B cell (primary cell): ENCODE measurements at regions not wholly inside any gene's neighbourhood (a gene's known extent, or its start where the extent isn't known, plus 50 kb on each side); places are given as distances from the start of the nearest gene placed in this dataset.

Experiments used
- ATAC-seq: fragments of 200-7000 bp; cut with Tn5 transposase; one replicate; pipeline ENCODE4 v1.10.0; 2021; ENCODE audit warnings: low read depth, mild to moderate bottlenecking, moderate number of reproducible peaks, moderate library complexity
- CTCF ChIA-PET: fragments of 350-600 bp; sonication (Branson Sonifier 250); formaldehyde crosslinking; loops from one replicate; lab custom pipeline; 2021; ENCODE audit warnings: antibody characterized with exemption, inconsistent platforms; lab: Charles Lee
- POLR2A ChIA-PET: fragments of 350-600 bp; sonication (Branson Sonifier 250); formaldehyde crosslinking; loops from one replicate; lab custom pipeline; 2021; ENCODE audit warnings: antibody characterized with exemption; lab: Charles Lee
- DNase-seq: peaks from one replicate; pipeline ENCODE4 v3.0.0; 2013
- H2AFZ ChIP-seq: 2 replicates; pipeline ENCODE4 v1.6.1; 2012; ENCODE audit warnings: mild to moderate bottlenecking, low read depth, low read length; ENCODE audit not compliant: insufficient read depth, poor library complexity, severe bottlenecking
- H3K27ac ChIP-seq, 2 donors: 1 replicate in 1 of 2; 2 replicates in 1 of 2; pipeline ENCODE4 v1.5.1; 2012 to 2013; ENCODE audit warnings: low read length in 2 of 2, mild to moderate bottlenecking in 2 of 2, moderate library complexity in 1 of 2
- H3K27me3 ChIP-seq, 4 experiments: fragments of 200-600 bp in 1 of 4; sonication (generic) in 1 of 4; replicated peaks in 1 of 4; 1 replicate in 2 of 4; 2 replicates in 2 of 4; pipeline versions ENCODE4 v1.6.1 to v1.7.0; 2013 to 2016; ENCODE audit warnings: low read length in 3 of 4, mild to moderate bottlenecking in 2 of 4, mixed read lengths in 1 of 4, moderate library complexity in 1 of 4; ENCODE audit not compliant: insufficient read depth in 4 of 4, control insufficient read depth in 3 of 4; ENCODE audit errors: control extremely low read depth in 1 of 4
- H3K36me3 ChIP-seq, 2 experiments: replicated peaks in 1 of 2; 1 replicate in 1 of 2; 2 replicates in 1 of 2; pipeline versions ENCODE4 v1.6.1 to v1.7.1; 2013; ENCODE audit warnings: low read length in 1 of 2; ENCODE audit not compliant: insufficient read depth in 2 of 2, control insufficient read depth in 1 of 2; ENCODE audit errors: control extremely low read depth in 1 of 2, extremely low read depth in 1 of 2
- H3K4me1 ChIP-seq, 2 donors: fragments of 200-600 bp in 1 of 2; sonication (generic) in 1 of 2; 1 replicate in 1 of 2; 2 replicates in 1 of 2; pipeline versions ENCODE4 v1.5.1 to v1.6.1; 2013 to 2017; ENCODE audit warnings: low read length in 2 of 2; ENCODE audit not compliant: control insufficient read depth in 2 of 2, insufficient read depth in 2 of 2
- H3K4me2 ChIP-seq: replicated peaks from 2 replicates; pipeline ENCODE3; 2012; ENCODE audit warnings: mild to moderate bottlenecking, low read depth, low read length; ENCODE audit not compliant: poor library complexity, severe bottlenecking
- H3K4me3 ChIP-seq, 5 experiments: fragments of 200-600 bp in 1 of 5; sonication (generic) in 1 of 5; 1 replicate in 3 of 5; 2 replicates in 2 of 5; pipeline versions ENCODE4 v1.5.1 to v1.7.0; 2011 to 2016; ENCODE audit warnings: low read length in 4 of 5, mild to moderate bottlenecking in 4 of 5, low read depth in 2 of 5, control low read depth in 1 of 5, moderate library complexity in 1 of 5; ENCODE audit not compliant: insufficient read depth in 1 of 5; ENCODE audit errors: control extremely low read depth in 1 of 5, extremely low read depth in 1 of 5
- H3K79me2 ChIP-seq: fragments of 200-600 bp; sonication (generic); one replicate; pipeline ENCODE4 v1.6.0; 2016; ENCODE audit warnings: low read length; ENCODE audit not compliant: control insufficient read depth, insufficient read depth
- H3K9ac ChIP-seq: fragments of 200-600 bp; sonication (generic); 2 replicates; pipeline ENCODE4 v1.6.1; 2017; ENCODE audit warnings: mild to moderate bottlenecking, low read length, moderate library complexity
- H3K9me3 ChIP-seq, 3 donors: one replicate each; pipeline versions ENCODE4 v1.6.1 to v1.7.1; 2013; ENCODE audit warnings: low read length in 2 of 3; ENCODE audit not compliant: control insufficient read depth in 2 of 3, insufficient read depth in 1 of 3; ENCODE audit errors: control extremely low read depth in 1 of 3
- H4K20me1 ChIP-seq: 2 replicates; pipeline ENCODE4 v1.6.0; 2012; ENCODE audit warnings: mild to moderate bottlenecking, low read length; ENCODE audit not compliant: insufficient read depth, control insufficient read depth, poor library complexity, severe bottlenecking
- H3K27ac Mint-ChIP-seq: one replicate; pipeline ENCODE4 v1.8.0; 2021; ENCODE audit warnings: mixed read lengths
- H3K27me3 Mint-ChIP-seq: one replicate; pipeline ENCODE4 v1.8.0; 2021; ENCODE audit warnings: mixed read lengths
- H3K4me1 Mint-ChIP-seq: one replicate; pipeline ENCODE4 v1.8.0; 2021; ENCODE audit warnings: mixed read lengths
- H3K4me3 Mint-ChIP-seq: one replicate; pipeline ENCODE4 v1.8.0; 2021; ENCODE audit warnings: mixed read lengths
- H3K9me3 Mint-ChIP-seq: one replicate; pipeline ENCODE4 v1.8.0; 2022; ENCODE audit warnings: mixed read lengths; ENCODE audit not compliant: insufficient read depth
- EZH2 ChIP-seq: IDR thresholded peaks from 2 replicates; pipeline ENCODE4 v1.6.1; 2012; ENCODE audit warnings: borderline replicate concordance, low read depth, mild to moderate bottlenecking, moderate library complexity, low read length; ENCODE audit not compliant: insufficient read depth, poor library complexity, severe bottlenecking
- WGBS: methylation state at CpG from one replicate; pipeline ENCODE4 v1.1.5; 2013; ENCODE audit warnings: missing lambda C conversion rate; ENCODE audit not compliant: insufficient coverage; 5-methylcytosine and 5-hydroxymethylcytosine counted together
- intact Hi-C: fragments of 100-400 bp; cut with micrococcal nuclease; formaldehyde crosslinking; loops from one replicate; pipeline ENCODE4 v1.10.0; 2022
- TF ChIP-seq, protein P1 (sequence below): fragments of 200-600 bp; IDR thresholded peaks from one replicate; pipeline ENCODE4 v1.8.0; 2022; ENCODE audit warnings: antibody characterized with exemption, mild to moderate bottlenecking

DNA sequence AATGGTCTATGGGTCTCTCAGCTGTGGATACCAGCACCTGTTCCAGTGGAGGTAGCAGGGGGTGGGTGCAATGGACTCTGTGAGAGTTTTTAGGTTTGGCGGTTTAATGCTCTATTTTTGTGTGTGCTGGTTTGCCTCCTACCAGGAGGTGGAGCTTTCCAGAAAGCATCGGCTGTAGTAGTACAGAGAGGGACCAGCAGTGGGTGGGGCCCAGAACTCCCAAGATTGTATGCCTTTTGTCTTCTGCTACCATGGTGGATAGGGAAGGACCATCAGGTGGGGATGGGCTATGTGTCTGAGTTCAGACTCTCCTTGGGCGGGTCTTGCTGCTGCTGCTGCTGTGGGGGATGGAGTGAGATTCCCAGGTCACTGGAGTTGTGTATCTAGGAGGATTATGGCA is 557.2 kb upstream of the GRID2 start:
- TF ChIP-seq, protein P1, sequence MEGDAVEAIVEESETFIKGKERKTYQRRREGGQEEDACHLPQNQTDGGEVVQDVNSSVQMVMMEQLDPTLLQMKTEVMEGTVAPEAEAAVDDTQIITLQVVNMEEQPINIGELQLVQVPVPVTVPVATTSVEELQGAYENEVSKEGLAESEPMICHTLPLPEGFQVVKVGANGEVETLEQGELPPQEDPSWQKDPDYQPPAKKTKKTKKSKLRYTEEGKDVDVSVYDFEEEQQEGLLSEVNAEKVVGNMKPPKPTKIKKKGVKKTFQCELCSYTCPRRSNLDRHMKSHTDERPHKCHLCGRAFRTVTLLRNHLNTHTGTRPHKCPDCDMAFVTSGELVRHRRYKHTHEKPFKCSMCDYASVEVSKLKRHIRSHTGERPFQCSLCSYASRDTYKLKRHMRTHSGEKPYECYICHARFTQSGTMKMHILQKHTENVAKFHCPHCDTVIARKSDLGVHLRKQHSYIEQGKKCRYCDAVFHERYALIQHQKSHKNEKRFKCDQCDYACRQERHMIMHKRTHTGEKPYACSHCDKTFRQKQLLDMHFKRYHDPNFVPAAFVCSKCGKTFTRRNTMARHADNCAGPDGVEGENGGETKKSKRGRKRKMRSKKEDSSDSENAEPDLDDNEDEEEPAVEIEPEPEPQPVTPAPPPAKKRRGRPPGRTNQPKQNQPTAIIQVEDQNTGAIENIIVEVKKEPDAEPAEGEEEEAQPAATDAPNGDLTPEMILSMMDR, result no peak
- TF ChIP-seq EZH2, result no peak
- CTCF ChIA-PET, result no interaction called here

GRCh38 chr4:91751961-91752360 is 551.8 kb upstream of the GRID2 start:
- no peaks in the 10 kb centered on the region for H3K36me3 ChIP-seq
- H3K27me3 ChIP-seq, result no peaks in the 10 kb centered on the region
- H3K9me3 ChIP-seq, result peaks cover 0 to 6% (median 0%) of the 10 kb centered on the region in 3 donors
- H3K27ac Mint-ChIP-seq, result no peak overlapping the region
- no peak for ATAC-seq
- no peaks in the 10 kb centered on the region for H4K20me1 ChIP-seq
- no peaks in the 10 kb centered on the region for H3K4me1 Mint-ChIP-seq
- no peak for TF ChIP-seq EZH2
- TF ChIP-seq, protein P1, result no peak
- no peak overlapping the region for H3K9ac ChIP-seq
- no peak for DNase-seq
- no peaks in the 10 kb centered on the region for H3K9me3 Mint-ChIP-seq
- CTCF ChIA-PET, result no interaction called here
- H3K4me3 ChIP-seq, result no peak overlapping the region
- intact Hi-C loops, result no loop called here
- no CpG with 5 or more reads among the region's 1 CpG for WGBS
- no peak overlapping the region for H2AFZ ChIP-seq
- H3K79me2 ChIP-seq, result no peaks in the 10 kb centered on the region
- no peak overlapping the region for H3K27ac ChIP-seq
- H3K27me3 Mint-ChIP-seq, result no peaks in the 10 kb centered on the region
- no peak overlapping the region for H3K4me2 ChIP-seq
- POLR2A ChIA-PET, result no interaction called here
- H3K4me1 ChIP-seq, result no peaks in the 10 kb centered on the region
- H3K4me3 Mint-ChIP-seq, result no peak overlapping the region

More for the DNA sequence above, 557.2 kb upstream of the GRID2 start:
- Histone ChIP-seq H3K9ac (no peak overlapping the region), H3K79me2 (no peaks in the 10 kb centered on the region), H3K9me3 (peaks cover 0 to 7% (median 0%) of the 10 kb centered on the region in 3 donors), H4K20me1 (no peaks in the 10 kb centered on the region), H3K36me3 (no peaks in the 10 kb centered on the region), H3K4me2 (no peak overlapping the region), H3K4me1 (no peaks in the 10 kb centered on the region), H3K4me3 (no peak overlapping the region), H3K27ac (no peak overlapping the region), H2AFZ (no peak overlapping the region), H3K27me3 (no peaks in the 10 kb centered on the region)
- no peaks in the 10 kb centered on the region for H3K27me3 Mint-ChIP-seq
- no peak for ATAC-seq
- no peak overlapping the region for H3K4me3 Mint-ChIP-seq
- DNase-seq, result no peak
- POLR2A ChIA-PET, result no interaction called here
- WGBS, result 67% methylated on average over 3 of the region's 3 CpGs
- H3K9me3 Mint-ChIP-seq, result peaks cover 4% of the 10 kb centered on the region
- intact Hi-C loops, result no loop called here
- H3K4me1 Mint-ChIP-seq, result no peaks in the 10 kb centered on the region
- H3K27ac Mint-ChIP-seq, result no peak overlapping the region
